ENCODE measurements at regions not wholly inside any gene's neighbourhood (a gene's known extent, or its start where the extent isn't known, plus 50 kb on each side); places are given as distances from the start of the nearest gene placed in this dataset.
"Not testable (repeated sequence)": the region's sequence is repeated elsewhere in the genome, so short reads cannot be mapped to it uniquely, and the experiment has no call there.

DNA sequence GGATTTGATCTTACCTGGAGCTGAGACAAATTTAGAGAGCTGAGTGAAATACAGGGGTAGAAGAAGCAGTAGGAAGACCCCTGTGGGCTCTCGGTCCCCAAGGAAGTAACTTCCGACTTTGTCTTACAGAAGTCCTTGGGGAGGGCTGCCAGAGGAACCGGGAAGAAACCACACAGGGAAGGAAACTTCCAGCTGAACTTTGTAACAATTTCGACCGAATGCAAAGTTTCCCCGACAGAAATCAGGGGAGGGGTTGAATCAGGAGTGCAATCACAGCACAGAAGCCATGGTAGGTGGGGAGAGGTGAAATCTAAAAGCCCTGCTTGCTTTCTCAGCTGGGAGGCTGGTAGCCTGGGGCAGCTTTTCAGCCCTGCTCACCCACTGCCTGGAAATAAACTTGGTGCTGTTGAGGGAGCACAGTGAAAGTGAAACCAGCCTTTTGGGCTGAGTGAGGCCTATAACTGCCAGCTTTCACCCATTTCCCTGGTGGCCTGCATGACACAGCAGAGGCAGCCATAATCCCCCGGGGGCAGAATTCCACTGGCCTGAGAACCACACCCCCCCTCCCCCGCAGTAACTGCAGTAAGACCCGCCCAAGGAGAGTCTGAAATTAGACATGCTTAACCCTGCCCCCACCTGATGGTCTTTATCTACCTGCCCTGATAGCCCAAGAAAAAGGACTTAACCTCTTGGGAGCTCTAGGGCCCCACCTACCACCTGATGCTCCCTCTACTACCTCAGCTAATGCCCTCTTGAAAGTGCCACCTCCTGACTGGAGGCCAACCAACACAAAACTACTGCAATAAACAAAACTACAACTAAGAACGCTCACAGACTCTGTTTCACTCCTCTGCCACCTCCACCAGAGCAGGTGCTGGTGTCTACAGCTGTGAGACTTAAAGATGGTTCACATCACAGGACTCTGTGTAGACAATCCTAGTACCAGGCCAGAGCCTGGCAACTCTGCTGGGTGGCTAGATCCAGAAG lies 248.2 kb downstream of the PARM1 start:
- no peak for DNase-seq

DNA sequence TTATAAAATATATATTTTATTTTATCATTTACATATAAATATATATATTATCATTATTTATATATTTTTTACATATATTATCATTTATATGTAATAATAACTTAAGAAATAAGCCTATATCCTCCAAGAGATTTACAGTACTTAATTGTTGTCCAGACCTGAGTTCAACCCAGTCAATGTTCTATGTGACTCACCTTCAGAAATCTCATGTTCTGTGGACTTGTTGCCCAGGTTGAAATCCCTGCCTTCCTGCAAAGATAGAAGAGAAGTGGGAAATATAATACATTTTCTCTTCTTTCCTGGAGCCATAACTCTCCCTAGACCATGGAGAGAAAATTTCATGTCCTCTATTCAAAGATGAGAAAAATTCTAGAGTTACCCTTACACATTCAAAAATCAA lies 247.3 kb downstream of the PARM1 start:
- DNase-seq: no peak

DNA sequence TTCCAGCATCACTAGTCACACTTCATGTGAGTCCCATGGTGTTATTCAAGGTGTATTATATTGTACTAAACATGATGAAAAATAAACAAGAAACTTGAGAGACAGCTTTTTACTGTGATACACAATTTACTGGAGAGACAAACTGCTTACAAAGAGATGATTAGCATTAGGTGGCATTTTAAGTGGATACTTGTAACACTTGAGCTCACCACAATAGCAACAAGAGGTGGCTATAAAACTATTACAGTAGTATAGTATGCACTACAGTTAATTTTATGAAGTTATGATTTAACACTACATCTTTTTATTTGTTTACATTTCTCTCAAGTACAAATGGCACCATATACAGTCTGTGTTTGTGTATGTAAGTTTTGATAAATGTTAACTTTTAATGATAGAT lies 246.6 kb downstream of the PARM1 start:
- DNase-seq: no peak

DNA sequence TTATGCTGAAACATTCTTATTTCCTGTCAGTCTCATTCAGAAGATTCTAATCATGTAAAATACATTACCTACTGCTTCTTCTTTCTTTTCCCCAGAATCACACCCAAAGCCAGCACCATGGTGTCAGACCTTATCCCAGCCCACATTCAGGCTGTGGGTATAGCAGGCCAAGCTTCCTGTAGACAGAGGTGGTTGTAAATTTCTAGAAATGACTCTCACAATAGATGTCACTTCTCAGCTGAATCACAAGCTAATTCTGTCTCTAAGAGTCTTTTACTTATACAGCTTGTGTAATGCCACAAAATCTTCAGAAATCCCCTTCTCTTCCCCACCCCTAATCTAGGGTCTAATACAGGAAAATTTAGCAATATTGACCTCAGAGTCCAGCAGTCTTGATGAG lies 239.6 kb downstream of the PARM1 start:
- no peak for DNase-seq

DNA sequence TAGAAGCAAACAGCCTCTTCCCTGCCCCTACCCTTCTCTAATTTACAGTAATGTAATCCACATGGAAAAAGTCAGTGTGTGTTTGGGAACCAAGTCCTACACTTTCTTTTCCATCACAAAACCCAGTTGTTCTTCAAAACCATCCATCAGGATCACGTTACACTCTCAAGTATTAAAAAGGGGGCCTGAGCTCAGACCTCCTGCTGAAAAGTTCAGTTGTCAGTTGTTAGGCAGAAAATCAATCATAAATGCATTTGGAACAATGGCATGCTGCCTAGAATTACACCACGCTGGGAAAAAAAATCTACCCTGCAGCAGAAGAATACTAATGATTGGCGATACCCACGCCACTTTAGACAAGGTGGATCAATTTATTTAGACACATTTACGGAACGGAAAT lies 236.5 kb downstream of the PARM1 start:
- DNase-seq: no peak

DNA sequence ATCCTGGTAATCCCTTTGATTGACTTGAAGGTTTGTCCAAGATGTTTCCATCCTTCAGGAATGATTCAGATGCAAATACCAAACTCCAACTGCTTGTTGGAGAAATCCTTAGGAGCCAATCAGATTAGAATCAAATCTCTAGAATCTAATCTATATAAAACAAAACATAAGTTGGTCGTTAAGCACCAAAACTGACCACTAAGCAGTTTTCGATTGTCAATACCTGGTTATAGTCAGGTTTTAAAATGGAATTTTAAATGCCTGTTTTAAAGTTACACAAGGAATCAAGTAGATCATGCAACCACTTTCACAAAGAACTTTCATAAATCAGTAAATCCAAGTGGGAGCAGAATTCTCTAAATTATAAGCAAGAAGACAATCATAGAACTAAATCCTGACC lies 236.1 kb downstream of the PARM1 start:
- no peak for DNase-seq

DNA sequence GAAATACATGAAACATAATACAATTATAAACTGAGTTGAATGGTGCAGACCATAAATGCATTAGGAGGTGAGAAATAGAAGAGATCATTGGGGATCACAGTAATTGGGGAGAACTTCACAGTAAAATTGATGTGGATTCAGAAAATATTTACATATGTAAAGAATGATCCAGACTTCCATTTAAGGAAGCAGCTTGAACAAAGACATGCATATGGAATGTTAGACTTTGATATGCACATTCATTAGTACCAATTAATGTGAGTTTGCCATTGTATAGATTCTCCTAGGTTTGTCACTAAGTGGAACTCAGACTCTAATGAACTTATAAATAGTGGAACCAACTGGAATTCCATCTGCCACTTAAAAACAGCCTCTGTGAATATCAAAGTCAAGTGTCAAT lies 235.6 kb downstream of the PARM1 start:
- no peak for DNase-seq

DNA sequence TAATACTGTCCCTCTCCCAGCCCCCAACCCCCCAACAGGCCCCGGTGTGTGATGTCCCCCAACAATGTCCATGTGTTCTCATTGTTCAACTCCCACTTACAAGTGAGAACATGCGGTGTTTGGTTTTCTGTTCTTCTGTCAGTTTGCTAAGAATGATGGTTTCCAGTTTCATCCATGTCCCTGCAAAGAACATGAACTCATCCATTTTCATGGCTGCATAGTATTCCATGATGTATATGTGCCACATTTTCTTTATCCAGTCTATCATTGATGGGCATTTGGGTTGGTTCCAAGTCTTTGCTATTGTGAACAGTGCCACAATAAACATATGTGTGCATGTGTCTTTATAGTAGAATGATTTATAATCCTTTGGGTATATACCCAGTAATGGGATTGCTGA lies 232.2 kb downstream of the PARM1 start:
- DNase-seq: not testable (repeated sequence)

DNA sequence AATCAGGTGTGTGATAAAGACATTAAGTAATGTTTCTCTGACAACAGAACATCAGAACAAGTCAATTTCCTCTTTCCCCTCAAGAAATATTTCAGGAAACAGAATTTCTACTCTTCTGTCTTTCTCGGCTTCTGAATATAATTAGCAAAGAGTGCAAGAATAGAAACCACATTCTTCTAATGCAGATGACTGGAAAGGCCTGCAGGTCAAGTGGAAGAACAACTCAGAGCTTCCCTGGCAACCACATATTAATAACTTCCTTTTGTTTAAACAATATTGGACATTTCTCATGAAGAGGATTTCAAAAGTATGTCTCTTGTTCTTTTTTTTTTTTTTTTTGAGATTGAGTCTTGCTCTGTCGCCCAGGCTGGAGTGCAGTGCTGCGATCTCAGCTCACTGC lies 225.5 kb downstream of the PARM1 start:
- DNase-seq: no peak

DNA sequence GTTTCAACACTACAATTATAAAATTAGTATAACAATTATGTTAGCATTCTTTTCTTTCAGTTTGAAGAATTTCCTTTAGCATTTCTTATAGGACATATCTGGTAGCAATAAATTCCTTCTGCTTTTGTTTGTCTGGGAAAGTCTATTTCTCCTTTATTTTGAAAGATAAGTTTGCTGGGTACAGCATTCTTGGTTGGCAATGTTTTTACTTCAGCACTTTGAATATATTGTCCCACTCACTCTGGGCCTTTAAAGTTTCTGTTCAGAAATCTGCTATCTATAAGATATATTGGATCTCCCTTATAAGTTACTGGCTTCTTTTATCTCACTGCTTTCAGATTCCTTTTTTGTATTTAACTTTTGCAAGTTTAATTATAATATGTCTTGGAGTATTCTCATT lies 222.1 kb downstream of the PARM1 start:
- DNase-seq: no peak

DNA sequence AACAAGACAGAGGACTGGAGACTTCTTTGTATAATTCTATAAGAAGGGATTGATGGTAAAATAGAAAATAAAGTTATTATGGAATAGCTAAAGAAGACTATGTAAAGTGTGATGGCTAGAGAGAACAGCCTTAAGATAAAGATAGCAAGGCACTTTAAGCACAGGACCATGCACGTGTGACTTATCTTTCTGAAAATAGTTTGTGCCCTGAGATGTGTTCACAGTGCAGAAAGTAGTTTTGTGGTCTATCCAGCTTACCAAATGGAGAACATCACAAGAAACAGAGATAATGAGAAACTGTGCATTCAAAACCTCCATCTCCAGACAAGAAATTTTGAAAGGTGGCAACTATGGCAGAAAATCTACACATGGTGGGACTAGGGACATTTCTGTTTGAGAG lies 213.3 kb downstream of the PARM1 start:
- no peak for DNase-seq

DNA sequence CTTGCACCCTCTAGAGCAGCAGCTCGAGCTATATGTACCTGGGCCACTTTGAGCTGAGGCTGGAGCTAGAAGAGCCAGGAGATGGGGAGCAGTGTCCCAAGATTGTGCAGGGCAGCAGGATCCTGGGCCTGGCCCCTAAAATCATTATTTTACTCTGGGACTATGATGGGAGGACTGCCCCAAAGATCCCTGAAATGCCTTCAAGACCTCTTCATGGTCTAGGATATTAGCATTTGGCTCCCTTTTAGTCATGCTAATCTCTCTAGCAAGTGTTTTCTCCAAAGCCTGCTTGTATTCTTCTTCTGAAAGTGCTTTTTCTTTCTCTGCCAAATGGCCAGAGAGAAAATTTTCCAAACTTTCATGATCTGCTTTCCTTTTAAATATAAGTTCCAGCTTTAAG lies 211.6 kb downstream of the PARM1 start:
- DNase-seq: no peak

DNA sequence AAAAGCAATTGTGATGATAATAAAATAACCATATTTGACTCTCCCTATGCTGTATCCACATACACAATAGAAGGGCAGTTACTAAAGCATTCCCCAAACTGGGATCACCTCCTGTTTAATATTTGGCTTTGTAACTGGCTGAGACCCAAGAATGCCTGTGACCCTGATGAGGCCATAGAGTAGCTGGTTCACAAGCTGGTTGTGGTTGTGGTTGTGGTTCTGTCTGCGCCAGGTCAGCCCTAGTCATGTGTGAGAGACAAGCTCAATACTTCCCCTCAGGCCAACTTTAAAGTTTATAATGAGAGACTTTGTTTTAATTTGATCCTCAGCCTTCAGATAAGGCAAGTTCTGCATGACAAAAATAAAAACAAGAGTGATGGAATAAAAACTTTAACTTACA lies 209.9 kb downstream of the PARM1 start:
- peak; percentile 84 for DNase-seq

DNA sequence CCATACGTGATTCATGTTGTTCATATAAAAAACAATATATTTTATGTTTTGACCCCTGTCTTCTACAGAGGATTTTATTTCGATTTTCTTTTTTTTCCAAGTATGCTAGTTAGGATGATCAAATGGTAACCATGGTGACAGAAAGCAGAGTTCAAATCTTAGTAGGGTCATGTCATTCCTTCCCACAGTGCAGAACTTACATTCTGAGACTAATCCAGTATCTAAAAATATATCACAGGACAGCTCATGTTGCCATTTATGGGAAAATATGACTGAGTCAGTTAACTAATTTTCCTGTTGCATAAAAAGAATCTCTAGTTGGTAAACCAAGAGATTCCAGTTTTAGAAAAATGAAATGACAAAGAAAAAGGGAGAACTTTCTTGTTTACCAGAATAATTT lies 209.5 kb downstream of the PARM1 start:
- peak; percentile 80 for DNase-seq

DNA sequence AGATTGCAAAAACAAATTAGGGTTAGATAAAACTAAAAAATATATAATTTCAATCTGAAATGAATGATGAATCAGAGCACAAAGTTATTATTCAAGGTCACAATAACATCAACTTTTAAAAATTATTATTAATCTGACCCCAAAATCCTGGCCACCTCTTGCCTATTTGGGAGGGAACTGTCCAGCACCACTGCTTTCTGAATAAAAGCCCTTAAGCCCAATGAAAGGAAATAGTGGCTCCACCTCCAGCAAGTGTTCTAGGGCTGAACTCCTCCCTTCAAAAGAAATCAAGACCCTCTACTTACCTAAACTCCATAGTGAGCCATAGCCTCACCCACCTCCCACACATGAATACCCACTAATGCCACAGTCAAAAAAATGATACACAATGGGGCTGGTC lies 208.2 kb downstream of the PARM1 start:
- DNase-seq: no peak

DNA sequence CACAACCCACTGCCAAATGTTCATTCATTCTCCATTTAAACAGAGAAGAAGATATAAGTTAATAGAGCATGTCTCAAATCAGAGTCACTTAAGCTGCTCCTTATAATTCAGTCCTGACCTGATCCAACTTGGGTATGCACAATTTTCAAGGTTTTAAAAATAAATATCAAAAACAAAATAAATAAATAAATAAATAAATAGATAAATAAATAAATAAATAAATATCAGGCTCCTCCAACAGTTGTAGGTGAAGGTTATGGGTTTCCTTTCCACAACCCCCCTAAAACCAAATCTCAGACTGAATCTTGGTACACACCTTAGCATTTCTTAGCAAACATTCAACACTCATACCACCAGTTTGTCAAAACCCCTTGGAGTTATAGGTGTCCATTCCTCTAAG lies 204.4 kb downstream of the PARM1 start:
- no peak for DNase-seq

DNA sequence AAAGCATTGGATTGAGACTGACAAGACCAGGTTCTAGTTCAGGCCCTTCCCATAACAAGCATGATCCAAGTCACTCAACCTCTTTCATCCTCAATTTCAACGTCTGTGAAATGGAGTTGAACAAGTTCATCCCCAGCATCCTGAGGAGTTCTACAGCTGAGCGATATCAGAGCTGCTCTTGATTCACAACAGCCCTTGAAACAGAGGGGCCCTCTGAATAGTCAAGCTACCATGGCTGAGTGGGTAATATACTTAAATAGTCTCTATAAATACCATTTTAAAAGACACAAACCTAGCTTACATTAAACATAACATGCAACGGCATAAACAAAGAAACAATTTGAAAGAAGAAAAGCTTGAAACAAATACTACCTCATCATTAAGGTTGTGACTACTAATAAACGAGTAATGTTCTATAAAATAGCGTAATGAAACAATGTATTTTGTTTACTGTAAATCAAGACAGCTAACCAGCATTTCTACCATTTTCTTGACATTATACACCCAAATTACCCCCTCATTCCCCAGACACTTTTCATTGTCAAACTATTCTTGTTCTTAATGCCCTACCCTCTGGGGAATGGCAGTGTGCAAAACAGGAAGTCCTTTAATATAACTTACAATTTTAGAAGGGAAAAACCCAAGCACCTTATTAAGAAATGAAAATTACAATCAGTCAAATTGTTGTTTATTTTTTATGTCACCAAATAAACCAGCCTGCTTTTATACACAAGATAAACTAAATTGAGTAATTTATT lies 202.3 kb downstream of the PARM1 start:
- DNase-seq: no peak

DNA sequence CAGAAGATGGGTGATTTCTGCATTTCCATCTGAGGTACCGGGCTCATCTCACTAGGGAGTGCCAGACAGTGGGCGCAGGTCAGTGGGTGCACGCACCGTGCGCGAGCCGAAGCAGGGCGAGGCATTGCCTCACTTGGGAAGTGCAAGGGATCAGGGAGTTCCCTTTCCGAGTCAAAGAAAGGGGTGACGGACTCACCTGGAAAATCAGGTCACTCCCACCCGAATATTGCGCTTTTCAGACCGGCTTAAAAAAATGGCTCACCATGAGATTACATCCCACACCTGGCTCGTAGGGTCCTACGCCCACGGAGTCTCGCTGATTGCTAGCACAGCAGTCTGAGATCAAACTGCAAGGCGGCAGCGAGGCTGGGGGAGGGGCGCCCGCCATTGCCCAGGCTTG lies 194.0 kb downstream of the PARM1 start:
- not testable (repeated sequence) for DNase-seq

DNA sequence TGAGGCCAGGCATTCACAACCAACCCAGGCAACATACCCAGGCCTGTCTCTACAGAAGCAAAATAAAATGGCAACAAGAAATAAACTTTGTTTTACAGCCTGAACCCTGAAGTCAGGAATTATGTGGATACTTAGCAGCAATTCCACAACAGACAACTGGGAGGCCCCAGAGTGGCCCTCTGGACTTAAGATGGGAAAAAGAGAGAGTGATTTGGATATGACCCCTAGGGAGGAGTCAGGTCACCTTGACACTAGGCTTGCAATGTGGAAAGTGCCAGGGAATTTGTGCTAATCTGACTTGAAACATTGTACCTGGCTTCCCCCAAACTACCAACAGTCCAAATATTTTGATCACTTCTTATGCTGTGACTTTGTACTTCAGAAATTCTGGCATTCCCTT lies 193.1 kb downstream of the PARM1 start:
- no peak for DNase-seq

DNA sequence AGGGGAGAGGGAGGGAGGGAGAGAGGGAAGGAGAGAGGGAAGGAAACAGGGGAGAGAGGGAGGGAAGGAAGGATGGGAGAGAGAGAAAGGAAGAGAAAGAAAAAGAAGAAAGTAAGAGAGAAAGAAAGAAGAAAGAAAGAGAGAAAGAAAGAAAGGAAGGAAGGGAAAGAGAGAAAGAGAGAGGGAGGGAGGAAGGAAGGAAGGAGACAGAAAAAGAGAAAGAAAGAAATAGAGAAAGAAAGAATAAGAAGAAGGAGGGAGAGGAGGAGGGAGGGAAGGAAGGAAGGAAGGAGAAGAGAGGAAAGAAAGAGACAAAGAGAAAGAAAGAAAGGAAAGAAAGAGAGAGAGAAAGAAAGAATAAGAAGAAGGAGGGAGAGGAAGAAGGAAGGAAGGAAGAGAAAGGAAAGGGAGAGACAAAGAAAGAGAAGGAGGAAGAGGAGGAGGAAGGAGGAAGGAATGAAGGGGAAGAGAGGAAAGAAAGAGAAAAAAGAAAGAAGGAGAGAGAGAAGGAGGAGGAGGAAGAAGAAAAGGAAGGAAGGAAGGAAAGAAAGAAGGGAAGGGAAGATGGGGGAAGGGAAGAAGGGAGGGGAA lies 189.6 kb downstream of the PARM1 start:
- DNase-seq: no peak

DNA sequence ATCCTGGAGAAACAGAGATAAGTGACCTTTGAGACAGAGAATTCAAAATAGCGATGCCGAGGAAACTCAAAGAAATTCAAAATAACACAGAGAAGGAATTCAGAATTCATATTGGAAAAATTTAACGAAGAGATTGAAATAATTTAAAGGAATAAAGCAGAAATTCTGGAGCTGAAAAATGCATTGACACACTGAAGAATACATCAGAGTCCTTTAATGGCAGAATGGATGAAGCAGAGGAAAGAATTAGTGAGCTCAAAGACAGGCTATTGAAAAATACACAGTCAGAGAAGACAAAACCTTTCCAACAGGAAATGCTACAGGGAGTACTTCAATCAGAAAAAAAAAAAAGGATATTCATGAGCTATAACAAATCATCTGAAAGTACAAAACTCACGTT lies 185.8 kb downstream of the PARM1 start:
- DNase-seq: no peak

DNA sequence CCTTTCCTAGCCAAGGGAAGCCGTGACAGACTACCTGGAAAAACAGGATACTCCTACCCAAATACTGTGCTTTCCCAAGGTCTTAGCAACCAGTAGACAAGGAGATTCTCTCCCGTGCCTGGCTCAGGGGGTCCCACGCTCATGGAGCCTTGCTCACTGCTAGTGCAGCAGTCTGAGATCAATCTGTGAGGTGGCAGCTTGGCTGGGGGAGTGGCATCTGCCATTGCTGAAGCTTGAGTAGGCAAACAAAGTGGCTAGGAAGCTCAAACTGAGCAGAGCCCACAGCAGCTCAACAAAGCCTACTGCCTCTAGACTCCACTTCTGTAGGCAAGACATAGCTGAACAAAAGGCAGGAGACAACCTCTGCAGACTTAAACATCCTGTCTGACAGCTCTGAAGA lies 177.1 kb downstream of the PARM1 start:
- DNase-seq: no peak

DNA sequence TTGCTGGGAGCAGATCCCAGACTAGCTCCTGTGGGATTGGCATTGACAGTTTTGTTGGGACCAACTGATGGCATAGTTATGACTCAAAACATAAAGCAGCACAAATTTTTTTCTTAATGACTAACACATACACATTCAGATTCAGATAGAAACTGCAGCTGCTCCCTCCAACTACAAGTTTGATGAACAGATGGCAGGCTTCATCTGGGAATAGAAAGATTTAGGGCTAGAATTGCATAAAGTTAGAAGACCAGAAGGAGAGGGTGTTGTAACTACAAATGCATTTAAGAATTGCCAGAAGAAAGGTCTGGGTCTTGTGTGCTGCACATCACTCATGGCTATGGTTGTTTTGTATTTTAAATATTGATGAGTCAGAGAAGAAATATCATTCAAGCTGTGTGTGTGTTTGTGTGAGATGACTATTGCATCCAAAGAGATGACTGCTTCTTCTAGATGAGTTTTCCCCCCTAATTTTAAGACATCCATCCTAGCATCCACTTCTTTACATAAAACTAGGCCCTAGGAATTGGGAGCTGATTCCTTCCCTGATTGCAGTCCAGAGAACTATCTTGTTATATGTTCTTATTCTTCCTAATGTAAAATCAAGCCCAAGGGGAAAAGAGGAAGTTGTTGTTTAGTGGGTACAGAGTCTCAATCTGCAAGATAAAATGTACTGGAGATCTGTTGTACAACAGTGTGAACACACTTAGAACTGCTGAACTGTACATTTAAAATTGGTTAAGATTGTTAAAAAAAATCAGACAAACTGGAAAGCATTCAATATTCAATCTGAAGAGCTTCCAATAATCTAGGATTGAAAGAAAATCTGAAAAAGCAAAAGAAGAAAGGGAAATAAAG lies 175.1 kb downstream of the PARM1 start:
- DNase-seq: peak; percentile 22

Data from fibroblast of skin of right biceps (primary cell).